Tibial artery (tissue), 4 donors: ENCODE measurements at regions not wholly inside any gene's neighbourhood (a gene's known extent, or its start where the extent isn't known, plus 50 kb on each side); places are given as distances from the start of the nearest gene placed in this dataset.

ENCODE experiments used
- DNase-seq, 2 donors: peaks; one replicate each; pipeline ENCODE4 v3.0.0-alpha.2; 2019
- H3K27ac ChIP-seq, 2 donors: fragments of 200-600 bp; sonication (generic) in 1 of 2; 1 replicate in 1 of 2; 2 replicates in 1 of 2; pipeline ENCODE4 v1.5.1; 2018 to 2019; ENCODE audit warnings: mild to moderate bottlenecking in 1 of 2
- H3K27me3 ChIP-seq, 2 donors: fragments of 200-600 bp; sonication (generic) in 1 of 2; one replicate each; pipeline versions ENCODE4 v1.5.1 to v1.6.0; 2016 to 2019
- H3K36me3 ChIP-seq, 3 donors: fragments of 200-600 bp; sonication (generic) in 2 of 3; one replicate each; pipeline ENCODE4 v1.5.1; 2016 to 2019; ENCODE audit warnings: mild to moderate bottlenecking in 2 of 3
- H3K4me1 ChIP-seq, 4 donors: fragments of 200-600 bp; sonication (generic) in 2 of 4; 1 replicate in 3 of 4; 2 replicates in 1 of 4; pipeline ENCODE4 v1.5.1; 2016 to 2019
- H3K4me3 ChIP-seq, 2 donors: fragments of 200-600 bp; sonication (generic) in 1 of 2; 1 replicate in 1 of 2; 2 replicates in 1 of 2; pipeline ENCODE4 v1.5.1; 2018 to 2019; ENCODE audit warnings: mild to moderate bottlenecking in 2 of 2
- H3K9me3 ChIP-seq, 3 donors: fragments of 200-600 bp; sonication (generic) in 1 of 3; one replicate each; pipeline ENCODE4 v1.5.1; 2016 to 2019
- intact Hi-C: fragments of 100-400 bp; cut with DNase I; formaldehyde crosslinking; loops from one replicate; pipeline ENCODE4 v1.15.0; 2023; ENCODE audit warnings: low total_unique reads
- TF ChIP-seq, protein P1 (sequence below), 2 experiments: fragments of 200-600 bp in 1 of 2; fragments of 450-650 bp in 1 of 2; IDR thresholded peaks; one replicate each; pipeline ENCODE4 v1.5.1; 2017 to 2019; ENCODE audit warnings: antibody characterized with exemption in 2 of 2, mild to moderate bottlenecking in 1 of 2, moderate library complexity in 1 of 2

DNA sequence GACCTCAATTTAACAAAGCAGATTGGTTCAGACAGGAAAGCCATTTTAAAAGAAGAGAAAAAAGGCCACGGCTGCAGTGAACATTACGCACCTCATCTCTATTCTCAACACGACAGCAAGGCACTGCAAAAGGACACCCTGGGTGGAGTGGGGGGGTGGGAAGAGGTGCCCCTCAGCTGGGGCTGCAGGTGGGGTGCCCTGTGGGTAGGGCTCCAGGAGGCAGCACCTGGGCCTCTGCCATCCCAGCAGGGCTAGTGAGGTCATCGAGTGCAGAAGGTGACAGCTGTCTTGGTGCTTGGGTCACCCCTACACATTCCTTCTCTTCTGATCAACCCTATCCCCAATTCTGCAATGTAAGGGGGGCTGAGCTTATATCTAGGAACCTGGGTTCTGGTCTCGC lies 142.9 kb upstream of the PRMT8 start:
- no peak overlapping the region for H3K4me3 ChIP-seq
- TF ChIP-seq, protein P1, sequence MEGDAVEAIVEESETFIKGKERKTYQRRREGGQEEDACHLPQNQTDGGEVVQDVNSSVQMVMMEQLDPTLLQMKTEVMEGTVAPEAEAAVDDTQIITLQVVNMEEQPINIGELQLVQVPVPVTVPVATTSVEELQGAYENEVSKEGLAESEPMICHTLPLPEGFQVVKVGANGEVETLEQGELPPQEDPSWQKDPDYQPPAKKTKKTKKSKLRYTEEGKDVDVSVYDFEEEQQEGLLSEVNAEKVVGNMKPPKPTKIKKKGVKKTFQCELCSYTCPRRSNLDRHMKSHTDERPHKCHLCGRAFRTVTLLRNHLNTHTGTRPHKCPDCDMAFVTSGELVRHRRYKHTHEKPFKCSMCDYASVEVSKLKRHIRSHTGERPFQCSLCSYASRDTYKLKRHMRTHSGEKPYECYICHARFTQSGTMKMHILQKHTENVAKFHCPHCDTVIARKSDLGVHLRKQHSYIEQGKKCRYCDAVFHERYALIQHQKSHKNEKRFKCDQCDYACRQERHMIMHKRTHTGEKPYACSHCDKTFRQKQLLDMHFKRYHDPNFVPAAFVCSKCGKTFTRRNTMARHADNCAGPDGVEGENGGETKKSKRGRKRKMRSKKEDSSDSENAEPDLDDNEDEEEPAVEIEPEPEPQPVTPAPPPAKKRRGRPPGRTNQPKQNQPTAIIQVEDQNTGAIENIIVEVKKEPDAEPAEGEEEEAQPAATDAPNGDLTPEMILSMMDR (IDR thresholded peaks at IDR 0.05): no peak
- DNase-seq: peak in 1 of 2 donors; percentile 48
- H3K4me1 ChIP-seq: no peaks in the 10 kb centered on the region
- intact Hi-C loops: no loop called here
- H3K36me3 ChIP-seq: no peaks in the 10 kb centered on the region
- no peaks in the 10 kb centered on the region for H3K9me3 ChIP-seq
- no peak overlapping the region for H3K27ac ChIP-seq
- peaks cover 0 to 38% of the 10 kb centered on the region in 2 donors for H3K27me3 ChIP-seq

DNA sequence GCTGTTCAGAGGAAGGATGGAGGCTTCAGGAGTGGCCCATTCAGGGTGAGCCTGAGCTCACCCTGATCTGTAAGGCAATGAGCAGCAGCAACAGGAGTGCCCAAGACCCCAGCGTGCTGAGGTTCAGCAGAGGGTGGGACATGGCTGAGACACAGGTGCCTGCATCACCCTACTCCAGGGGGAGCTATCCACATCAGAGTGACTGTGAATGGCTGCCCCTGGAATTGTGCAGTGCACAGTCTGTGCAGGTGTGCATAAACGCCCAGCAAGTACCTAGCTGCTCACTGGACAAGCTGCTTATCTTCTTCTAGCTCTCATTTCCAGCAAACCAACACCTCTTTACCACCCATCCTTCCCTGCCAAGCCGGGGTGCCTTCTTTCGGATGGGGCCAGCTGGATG lies 140.6 kb upstream of the PRMT8 start:
- Histone ChIP-seq H3K4me1 (no peaks in the 10 kb centered on the region), H3K27me3 (peaks cover 0 to 38% of the 10 kb centered on the region in 2 donors), H3K27ac (no peak overlapping the region), H3K4me3 (no peak overlapping the region), H3K36me3 (no peaks in the 10 kb centered on the region), H3K9me3 (no peaks in the 10 kb centered on the region)
- DNase-seq: no peak
- TF ChIP-seq, protein P1 (IDR thresholded peaks at IDR 0.05): no peak
- intact Hi-C loops: no loop called here

DNA sequence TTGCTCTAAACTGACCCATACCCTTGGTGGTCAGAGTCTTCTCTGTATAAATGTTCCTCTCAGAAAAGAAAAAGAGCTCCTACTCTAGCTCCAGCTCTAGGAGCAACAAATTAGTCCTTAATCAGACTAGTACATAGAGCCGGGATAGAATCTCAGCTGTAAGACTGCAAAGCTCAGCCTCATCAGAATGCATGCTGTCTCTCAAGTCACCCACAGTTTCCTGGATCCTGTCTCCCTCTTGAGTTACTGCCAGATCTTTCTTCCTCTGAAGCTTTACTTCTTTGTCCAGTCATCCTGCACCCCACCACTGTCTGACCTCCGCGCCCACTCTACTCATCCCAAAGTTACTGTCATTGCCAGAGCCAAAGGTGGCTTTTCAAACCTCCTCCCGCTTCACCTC lies 139.3 kb upstream of the PRMT8 start:
- Histone ChIP-seq H3K4me1 (no peaks in the 10 kb centered on the region), H3K27ac (no peak overlapping the region), H3K4me3 (no peak overlapping the region), H3K36me3 (no peaks in the 10 kb centered on the region), H3K27me3 (peaks cover 0 to 41% of the 10 kb centered on the region in 2 donors), H3K9me3 (no peaks in the 10 kb centered on the region)
- TF ChIP-seq, protein P1 (IDR thresholded peaks at IDR 0.05): no peak
- no peak for DNase-seq
- intact Hi-C loops: no loop called here

DNA sequence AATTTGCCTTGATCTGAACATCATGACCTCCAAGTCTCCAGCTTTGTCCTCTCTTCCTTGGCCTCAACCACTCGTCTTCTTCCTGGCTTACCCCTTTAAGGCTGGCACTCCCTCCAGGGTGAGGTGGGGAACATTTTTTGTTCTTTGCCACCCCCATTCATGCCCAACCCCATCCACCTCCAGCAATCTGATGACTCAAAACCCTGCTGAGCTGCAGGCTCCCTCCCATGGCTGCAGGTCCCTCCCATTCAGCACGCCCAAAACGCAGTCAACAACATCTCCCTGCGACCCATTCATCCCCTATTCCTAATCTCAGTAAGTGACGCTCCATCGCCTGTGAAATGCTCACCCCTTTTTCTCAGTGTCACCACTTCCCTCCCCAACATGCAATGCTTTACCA lies 138.8 kb upstream of the PRMT8 start:
- no peaks in the 10 kb centered on the region for H3K9me3 ChIP-seq
- TF ChIP-seq, protein P1 (IDR thresholded peaks at IDR 0.05): no peak
- no peaks in the 10 kb centered on the region for H3K4me1 ChIP-seq
- peaks cover 0 to 44% of the 10 kb centered on the region in 2 donors for H3K27me3 ChIP-seq
- intact Hi-C loops: no loop called here
- H3K4me3 ChIP-seq: no peak overlapping the region
- H3K27ac ChIP-seq: no peak overlapping the region
- no peaks in the 10 kb centered on the region for H3K36me3 ChIP-seq
- DNase-seq: no peak

DNA sequence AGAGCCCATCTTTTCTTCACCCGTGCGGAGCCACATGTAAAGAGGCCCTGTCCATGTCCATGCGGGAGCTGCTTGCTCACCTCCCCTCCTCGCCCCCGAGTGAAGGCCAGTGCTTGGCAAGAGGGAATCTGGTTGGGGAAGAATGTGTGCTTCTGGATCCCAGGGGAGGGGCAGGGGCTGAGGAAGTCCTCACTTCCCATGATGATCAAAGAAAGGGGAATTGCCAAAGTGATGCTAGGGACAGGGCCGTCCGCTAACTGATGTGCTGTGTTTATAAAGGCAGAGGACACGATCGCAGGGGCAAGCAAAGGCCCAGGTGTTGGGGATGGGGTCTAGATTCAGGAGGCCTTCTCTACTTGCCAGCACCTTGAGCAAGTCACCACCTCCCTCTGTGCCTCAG lies 137.4 kb upstream of the PRMT8 start:
- Histone ChIP-seq H3K4me3 (no peak overlapping the region), H3K27ac (no peak overlapping the region), H3K4me1 (no peaks in the 10 kb centered on the region), H3K36me3 (no peaks in the 10 kb centered on the region), H3K27me3 (peaks cover 0 to 42% of the 10 kb centered on the region in 2 donors), H3K9me3 (no peaks in the 10 kb centered on the region)
- no peak for DNase-seq
- TF ChIP-seq, protein P1 (IDR thresholded peaks at IDR 0.05): no peak
- intact Hi-C loops: no loop called here

DNA sequence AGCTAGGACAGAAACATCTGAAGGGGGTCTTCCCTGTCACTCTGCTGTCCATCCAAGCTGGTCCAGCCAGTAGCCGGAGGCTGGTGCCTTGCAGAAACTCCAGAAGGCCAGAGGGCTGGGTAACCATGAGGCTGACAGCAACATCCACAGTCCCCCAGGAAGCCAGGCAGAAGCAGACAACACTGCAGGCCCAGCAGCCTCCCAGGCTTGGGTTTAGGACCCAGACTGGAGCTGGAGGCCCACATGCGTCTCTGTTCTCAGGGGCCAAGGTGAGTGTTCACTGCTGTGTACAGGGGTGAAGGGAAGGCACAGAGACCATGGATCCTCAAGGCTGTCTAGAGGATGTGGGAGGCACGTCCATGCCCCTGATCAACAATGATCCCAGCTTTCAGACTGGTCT lies 136.4 kb upstream of the PRMT8 start:
- no peaks in the 10 kb centered on the region for H3K36me3 ChIP-seq
- H3K4me3 ChIP-seq: no peak overlapping the region
- H3K9me3 ChIP-seq: no peaks in the 10 kb centered on the region
- peaks cover 0 to 42% of the 10 kb centered on the region in 2 donors for H3K27me3 ChIP-seq
- no peaks in the 10 kb centered on the region for H3K4me1 ChIP-seq
- no peak overlapping the region for H3K27ac ChIP-seq
- TF ChIP-seq, protein P1 (IDR thresholded peaks at IDR 0.05): no peak
- intact Hi-C loops: no loop called here
- DNase-seq: peak in 1 of 2 donors; percentile 43
